ES-I3 (cell line): ENCODE measurements at regions not wholly inside any gene's neighbourhood (a gene's known extent, or its start where the extent isn't known, plus 50 kb on each side); places are given as distances from the start of the nearest gene placed in this dataset.

Experiments
- H3K36me3 ChIP-seq: 2 replicates; pipeline ENCODE4 v1.6.1; 2013; ENCODE audit warnings: mild to moderate bottlenecking, low read length, control low read depth, moderate library complexity; ENCODE audit not compliant: insufficient read depth
- H3K4me1 ChIP-seq: 2 replicates; pipeline ENCODE4 v1.6.1; 2013; ENCODE audit warnings: mild to moderate bottlenecking, control low read depth, low read length; ENCODE audit not compliant: insufficient read depth
- H3K9ac ChIP-seq: 2 replicates; pipeline ENCODE4 v1.6.1; 2013; ENCODE audit warnings: low read depth, mild to moderate bottlenecking, low read length, moderate library complexity
- H3K9me3 ChIP-seq: 2 replicates; pipeline ENCODE4 v1.6.1; 2013; ENCODE audit warnings: mild to moderate bottlenecking, low read length, moderate library complexity; ENCODE audit not compliant: control insufficient read depth, insufficient read depth

DNA sequence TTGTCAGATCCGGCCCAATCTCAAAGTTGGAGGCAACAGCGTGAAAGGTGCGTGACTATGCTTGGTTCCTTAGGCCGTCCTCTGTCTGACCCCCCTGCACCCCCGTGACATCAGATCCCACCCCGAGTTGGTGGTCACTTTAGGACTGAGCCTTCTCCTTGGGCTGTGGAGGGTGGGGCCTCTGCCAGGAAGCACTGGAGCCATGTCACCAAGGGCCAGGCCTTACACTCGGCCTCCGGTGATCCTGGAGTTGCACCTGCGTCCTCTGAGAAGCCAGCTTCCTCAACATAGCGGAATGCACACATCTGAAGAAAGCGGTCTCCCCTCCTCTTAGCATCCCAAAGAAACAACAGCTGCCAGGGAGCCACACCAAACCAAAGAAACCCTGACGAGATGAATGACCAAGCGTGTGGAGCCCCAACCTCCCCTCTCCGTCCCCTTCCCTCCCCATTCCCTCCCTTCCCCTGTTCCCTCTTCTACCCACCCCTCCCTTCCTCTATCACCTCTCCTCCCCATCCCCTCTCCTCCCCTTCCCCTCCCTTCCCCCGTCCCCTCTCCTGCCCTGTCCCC is 182.6 kb downstream of the TTLL2 start:
- H3K9me3 ChIP-seq: no peaks in the 10 kb centered on the region
- H3K36me3 ChIP-seq: no peaks in the 10 kb centered on the region
- no peak overlapping the region for H3K9ac ChIP-seq
- no peaks in the 10 kb centered on the region for H3K4me1 ChIP-seq

DNA sequence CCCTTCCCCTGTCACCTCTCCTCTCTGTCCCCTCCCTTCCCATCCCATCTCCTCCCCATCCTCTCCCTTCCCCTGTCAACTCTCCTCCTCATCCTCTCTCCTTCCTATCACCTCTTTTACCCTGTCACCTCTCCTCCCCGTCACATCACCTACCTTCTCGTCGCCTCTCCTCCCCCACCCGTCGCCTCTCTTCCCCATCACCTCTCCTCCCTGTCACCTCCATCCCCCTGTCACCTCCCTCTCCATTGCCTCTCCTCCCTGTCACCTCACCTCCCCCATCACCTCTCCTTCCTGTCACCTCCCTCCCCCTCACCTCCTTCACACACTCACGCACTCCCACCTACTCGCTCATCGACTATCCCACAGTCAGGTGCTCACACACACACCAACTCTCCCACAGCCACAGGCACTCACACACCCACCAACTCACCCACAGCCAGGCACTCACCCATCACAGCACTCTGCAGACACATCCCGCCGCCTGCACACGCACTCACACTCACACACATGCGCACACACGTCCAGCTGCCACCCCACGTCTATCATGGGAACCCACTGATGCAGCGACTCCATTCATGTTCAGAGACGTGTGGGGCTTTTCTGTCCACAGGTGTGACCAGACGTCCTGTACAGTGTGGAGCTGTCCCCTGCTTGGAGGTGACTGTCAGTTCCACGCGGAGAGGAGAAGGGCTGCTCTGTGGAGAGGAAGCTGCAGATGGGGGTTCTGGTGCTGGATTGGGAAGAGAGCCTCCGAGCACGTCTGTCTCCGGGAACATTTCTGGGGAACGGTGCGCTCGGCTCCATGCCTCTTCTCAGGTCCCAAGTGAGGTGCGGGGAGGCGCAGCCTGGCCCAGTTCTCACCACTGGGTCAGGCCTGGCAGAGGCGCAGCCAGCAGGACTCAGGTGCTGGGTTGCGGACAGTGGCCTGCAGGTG is 184.3 kb downstream of the TTLL2 start:
- Histone ChIP-seq H3K9ac (no peak overlapping the region), H3K9me3 (no peaks in the 10 kb centered on the region), H3K36me3 (no peaks in the 10 kb centered on the region), H3K4me1 (no peaks in the 10 kb centered on the region)

- Histone ChIP-seq H3K9ac (no peak overlapping the region), H3K9me3 (no peaks in the 10 kb centered on the region), H3K36me3 (no peaks in the 10 kb centered on the region), H3K4me1 (no peaks in the 10 kb centered on the region)
Measured at GRCh38 chr6:167509853-167510220, 185.0 kb downstream of the TTLL2 start.

- Histone ChIP-seq H3K4me1 (no peaks in the 10 kb centered on the region), H3K9ac (no peak overlapping the region), H3K36me3 (no peaks in the 10 kb centered on the region), H3K9me3 (no peaks in the 10 kb centered on the region)
Measured at GRCh38 chr6:167510648-167511047, 185.8 kb downstream of the TTLL2 start.

DNA sequence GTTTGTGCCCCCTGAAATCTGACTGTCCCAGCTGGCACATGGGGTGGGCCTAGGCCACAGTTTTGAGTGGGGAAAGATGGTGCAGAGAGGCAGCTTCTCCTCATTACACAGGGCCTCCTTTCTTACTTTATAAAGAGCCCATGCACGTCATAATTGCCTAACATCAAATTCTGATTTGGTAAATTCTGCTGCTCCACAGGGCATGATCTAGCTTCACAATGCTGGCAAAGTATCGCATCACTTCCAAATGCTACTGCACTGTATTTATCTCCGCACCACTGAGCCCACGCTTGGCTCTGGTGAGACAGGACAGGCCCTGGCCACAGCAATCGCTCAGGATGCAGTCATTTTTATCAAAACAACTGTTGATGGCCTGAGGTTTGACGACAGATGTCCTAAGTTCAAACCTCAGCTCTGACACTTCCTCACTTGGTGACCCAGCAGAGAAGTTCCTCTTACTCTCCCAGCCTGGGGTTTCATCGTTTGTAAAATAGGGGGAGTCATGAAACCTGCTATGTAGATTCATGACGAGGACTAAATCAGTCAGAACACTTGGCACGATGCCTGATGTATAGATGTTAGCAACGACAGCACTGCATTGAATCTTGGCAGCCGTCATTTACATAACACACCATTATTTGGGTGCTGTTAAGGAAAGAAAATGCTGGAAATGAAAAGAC is 187.9 kb downstream of the TTLL2 start:
- Histone ChIP-seq H3K9me3 (no peaks in the 10 kb centered on the region), H3K4me1 (no peaks in the 10 kb centered on the region), H3K36me3 (no peaks in the 10 kb centered on the region), H3K9ac (no peak overlapping the region)

DNA sequence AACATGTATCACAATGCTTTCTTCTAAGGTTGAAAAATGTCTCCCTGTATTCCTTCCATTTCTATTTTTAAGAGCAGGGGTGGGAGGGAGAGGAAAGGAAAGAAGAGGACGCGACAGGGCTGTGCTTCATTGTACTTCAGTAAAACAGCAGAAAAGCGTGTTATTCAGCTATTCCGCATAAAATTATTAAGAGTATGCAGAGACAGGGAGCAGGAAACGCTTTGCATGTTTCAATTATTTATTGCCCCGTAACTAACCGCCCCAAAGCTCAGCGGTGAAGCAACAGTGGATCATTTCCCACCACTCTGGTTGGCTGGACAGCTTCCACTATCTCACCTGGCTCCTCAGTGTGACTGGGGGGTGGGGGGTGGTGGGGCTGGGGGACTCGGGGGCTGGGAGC is 188.9 kb downstream of the TTLL2 start:
- Histone ChIP-seq H3K9me3 (no peaks in the 10 kb centered on the region), H3K4me1 (no peaks in the 10 kb centered on the region), H3K9ac (no peak overlapping the region), H3K36me3 (no peaks in the 10 kb centered on the region)

DNA sequence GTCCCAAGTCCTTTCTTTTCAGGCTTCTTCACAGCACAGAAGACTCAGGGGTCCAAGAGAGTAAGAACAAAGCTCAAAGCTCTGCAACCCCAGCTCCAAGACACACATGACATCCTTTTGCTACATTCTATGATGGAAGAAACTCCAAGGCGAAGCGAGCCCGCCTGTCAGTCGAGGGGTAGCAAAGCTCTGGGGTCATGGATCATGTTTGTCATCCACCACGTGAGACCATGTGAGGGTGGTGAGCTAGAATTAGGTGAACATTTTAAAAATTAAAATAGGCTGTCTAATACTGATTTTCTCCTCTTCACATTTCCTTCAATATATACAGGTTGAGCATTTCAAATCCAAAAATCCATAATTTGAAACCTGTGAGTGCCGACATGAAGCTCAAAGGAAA is 189.6 kb downstream of the TTLL2 start:
- H3K36me3 ChIP-seq: no peaks in the 10 kb centered on the region
- no peak overlapping the region for H3K9ac ChIP-seq
- no peaks in the 10 kb centered on the region for H3K9me3 ChIP-seq
- no peaks in the 10 kb centered on the region for H3K4me1 ChIP-seq

GRCh38 chr6:167515873-167516507 is 191.1 kb downstream of the TTLL2 start:
- Histone ChIP-seq H3K9me3 (no peaks in the 10 kb centered on the region), H3K4me1 (no peaks in the 10 kb centered on the region), H3K36me3 (no peaks in the 10 kb centered on the region), H3K9ac (no peak overlapping the region)

DNA sequence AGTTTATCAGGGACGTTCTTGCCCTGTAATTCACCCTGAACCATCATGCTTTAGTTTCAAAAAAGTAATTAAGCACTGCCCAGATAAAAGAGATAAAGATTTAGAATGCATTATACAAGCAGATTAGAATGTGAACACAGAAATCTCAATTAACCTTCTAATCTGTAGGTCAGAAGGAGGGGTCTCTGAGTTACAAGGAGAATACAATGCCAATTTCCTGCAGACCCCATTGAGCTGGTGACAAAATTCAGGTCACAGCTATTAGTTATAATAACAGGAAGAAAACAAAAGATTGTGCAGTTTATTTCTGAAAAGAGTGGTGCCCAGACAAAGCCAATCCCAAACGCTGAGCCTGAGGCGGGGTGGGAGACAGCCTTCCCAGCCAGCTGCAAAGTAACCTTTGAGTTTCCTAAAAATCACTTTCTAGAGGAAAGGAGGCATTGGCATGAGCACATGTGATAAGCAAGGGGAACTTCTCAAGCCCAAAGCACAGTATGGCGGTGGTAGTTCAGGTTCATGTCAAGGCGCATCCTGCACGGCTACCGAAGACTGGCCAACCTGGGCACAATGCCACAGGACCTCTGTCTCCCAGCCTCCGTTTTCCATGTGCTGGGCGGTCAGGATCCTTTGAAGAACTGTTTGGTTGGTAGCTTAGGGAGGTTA is 192.5 kb downstream of the TTLL2 start:
- no peak overlapping the region for H3K9ac ChIP-seq
- no peaks in the 10 kb centered on the region for H3K36me3 ChIP-seq
- no peaks in the 10 kb centered on the region for H3K9me3 ChIP-seq
- no peaks in the 10 kb centered on the region for H3K4me1 ChIP-seq

DNA sequence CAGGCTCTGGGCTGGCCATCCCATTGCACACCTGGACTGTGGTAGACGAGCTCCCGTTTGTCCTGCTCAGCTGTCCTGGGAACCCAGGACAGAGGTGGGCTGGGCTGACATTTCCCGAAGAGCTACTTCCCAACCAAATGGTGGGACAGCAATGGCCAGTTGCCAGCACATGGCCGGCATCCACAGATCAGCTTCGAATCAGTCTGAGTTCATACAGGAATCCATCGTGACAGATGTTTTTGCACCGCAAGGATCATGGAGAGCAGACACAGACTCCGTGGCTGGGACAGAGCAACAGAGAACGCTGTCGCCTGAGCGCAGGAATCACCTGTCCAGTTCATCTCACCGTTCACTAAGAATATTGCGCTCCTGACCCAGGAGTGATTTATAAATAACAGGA is 198.5 kb downstream of the TTLL2 start:
- Histone ChIP-seq H3K9ac (no peak overlapping the region), H3K36me3 (no peaks in the 10 kb centered on the region), H3K9me3 (no peaks in the 10 kb centered on the region), H3K4me1 (no peaks in the 10 kb centered on the region)

DNA sequence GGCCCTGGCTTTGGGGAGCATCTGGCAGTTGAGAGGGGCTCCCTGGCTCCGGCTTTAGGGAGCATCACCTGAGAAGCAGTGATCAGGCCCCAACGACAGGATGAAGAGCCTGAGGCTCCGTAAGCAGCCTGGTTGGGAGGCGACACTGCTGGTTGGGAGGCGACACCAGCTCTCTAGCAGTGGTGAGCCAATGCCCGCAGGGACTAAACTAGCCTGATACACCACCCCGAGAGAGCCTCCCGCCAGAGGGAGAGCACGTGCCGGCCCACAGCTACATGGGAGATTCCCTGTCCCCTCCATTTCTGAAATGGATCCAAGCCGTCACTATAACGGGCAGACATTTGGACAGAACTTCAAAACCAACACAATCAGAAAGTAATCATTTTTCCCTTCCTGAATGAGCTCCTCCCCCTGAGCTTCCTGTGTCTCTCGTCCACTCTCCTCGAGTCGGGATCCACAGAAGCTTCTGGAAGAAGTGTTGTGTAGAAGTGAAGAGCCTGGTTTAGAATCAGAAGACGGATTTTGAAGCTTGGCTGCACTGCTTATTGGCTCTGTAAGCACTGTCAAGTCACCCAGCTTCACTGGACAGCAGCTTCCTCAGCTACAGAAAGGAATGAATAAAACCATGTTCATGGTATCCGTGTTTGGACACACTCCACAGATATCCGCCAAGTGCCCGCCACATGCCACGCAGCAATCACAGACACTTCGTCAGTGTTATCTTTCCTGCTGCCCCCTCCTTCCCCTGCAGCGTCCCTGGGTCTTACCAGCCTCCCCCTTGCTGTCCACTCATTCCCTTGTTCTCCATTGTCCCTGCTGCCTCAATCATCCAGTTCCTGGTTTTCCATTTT is 199.6 kb downstream of the TTLL2 start:
- Histone ChIP-seq H3K9me3 (no peaks in the 10 kb centered on the region), H3K9ac (no peak overlapping the region)

DNA sequence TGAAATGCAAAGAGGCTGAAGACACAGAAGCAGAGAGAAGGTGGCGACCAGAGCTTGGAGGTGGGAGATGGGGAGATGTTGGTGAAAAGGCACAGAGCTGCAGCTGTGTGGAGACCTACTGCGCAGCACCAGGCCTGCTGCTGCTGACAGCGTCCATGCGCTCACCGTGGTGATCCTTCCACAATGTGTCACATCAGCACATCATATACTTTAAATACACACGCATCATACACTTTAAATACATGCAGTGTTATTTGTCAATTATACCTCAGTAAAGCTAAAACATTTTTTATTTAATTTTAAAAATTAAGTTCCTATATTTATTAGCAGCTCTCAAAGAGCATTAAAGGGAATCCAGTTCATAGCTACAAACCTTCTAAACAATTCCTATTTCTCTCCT is 200.9 kb downstream of the TTLL2 start:
- Histone ChIP-seq H3K36me3 (no peaks in the 10 kb centered on the region), H3K9me3 (no peaks in the 10 kb centered on the region)

More for the DNA sequence above, 199.6 kb downstream of the TTLL2 start:
- Histone ChIP-seq H3K36me3 (no peaks in the 10 kb centered on the region), H3K4me1 (no peaks in the 10 kb centered on the region)

GRCh38 chr6:167526465-167527368 is 201.8 kb downstream of the TTLL2 start:
- Histone ChIP-seq H3K9me3 (no peaks in the 10 kb centered on the region), H3K4me1 (no peaks in the 10 kb centered on the region), H3K36me3 (no peaks in the 10 kb centered on the region), H3K9ac (no peak overlapping the region)

More for the DNA sequence above, 200.9 kb downstream of the TTLL2 start:
- no peak overlapping the region for H3K9ac ChIP-seq
- no peaks in the 10 kb centered on the region for H3K4me1 ChIP-seq
